Kasumi-1 (cell line): ENCODE measurements at regions not wholly inside any gene's neighbourhood (a gene's known extent, or its start where the extent isn't known, plus 50 kb on each side); places are given as distances from the start of the nearest gene placed in this dataset.
A peak's percentile ranks its signal among the peaks of the same experiment; 100 is the strongest.

ENCODE experiments used
- DNase-seq, 2 experiments: peaks; one replicate each; lab custom pipeline; 2025; lab: John Stamatoyannopoulos, UW

GRCh38 chr6:99073223-99073622, 125.5 kb upstream of the FBXL4 start:
- DNase-seq, result no peak

DNA sequence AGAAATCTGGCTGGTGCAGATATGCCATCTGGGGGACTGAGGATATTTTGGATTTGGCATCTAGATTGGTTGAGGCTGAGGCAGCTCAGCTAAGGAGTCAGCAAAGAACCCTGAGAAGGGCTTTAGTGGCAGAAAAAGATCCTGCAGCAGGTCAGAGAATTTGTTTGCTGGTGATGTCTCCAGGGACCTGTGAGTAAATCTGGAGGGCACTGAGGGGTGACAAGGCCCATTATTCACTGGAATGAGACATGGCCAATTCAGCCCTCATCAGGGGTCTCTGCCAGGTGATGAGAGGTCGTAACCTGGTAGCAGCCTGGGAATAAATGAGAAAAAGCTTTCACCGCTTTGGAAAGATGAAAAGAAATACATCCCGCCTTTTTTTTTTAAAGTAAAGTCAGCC, 118.3 kb upstream of the FBXL4 start:
- no peak for DNase-seq

DNA sequence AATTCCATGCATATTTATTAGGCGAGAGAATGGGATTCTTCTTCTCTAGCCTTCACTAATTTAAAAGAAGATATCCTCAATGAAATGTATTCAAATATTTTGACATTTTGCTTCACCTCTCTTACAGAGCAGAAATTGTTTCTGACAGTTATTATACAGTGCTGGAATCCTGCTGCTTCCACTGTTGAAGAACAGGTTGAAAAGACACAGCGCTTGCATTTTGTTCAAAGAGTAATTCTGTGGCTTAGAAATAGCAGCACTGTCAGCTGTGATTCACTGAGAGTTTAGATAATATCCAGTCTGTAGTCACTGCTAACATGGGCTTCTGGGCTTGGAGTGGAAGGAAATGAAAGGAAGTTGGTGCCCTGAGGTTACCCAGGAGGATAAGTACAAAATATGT, 117.1 kb upstream of the FBXL4 start:
- DNase-seq, result no peak

GRCh38 chr6:99036672-99037071, 88.9 kb upstream of the FBXL4 start:
- no peak for DNase-seq

DNA sequence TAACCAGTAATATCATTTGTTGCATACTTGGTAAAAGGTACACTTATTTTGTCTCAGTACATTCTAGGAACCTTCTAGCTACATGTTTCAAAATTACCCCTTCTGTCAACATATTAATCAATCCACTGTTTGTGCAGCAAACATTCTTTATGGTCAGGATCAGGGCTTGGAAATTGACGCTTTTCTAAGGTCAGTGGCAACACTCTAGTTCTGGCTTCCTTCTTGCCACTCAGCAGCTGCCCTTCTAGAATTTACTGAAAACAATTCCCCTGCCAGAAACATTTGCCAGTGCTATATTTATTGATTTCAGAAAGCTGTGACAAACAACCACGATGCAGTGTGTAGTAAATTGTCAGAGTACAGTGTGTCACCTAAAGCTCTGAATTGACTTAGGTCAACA, 84.7 kb upstream of the FBXL4 start:
- no peak for DNase-seq

- no peak for DNase-seq
Measured at GRCh38 chr6:99031957-99032356, 84.2 kb upstream of the FBXL4 start.

DNA sequence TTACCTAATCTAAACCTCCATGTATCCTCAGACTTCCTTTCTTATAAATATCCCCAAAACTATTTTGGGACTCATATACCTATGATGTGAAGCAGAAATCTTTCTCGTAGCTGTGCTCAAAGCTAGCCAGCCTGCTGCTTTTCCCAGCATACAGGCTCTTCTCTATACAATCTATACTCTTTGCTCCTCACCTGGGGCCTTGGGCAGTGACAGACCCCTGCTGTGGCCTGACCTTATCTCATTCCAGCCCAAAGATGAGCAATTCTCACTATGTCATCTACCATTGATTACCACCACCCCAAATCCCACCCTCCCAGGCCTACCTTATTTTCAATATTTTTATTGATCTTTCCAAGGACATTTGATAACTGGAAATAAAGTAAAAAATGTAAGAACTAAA, 83.2 kb upstream of the FBXL4 start:
- no peak for DNase-seq

- DNase-seq, result no peak
Measured at GRCh38 chr6:99026135-99026534, 78.4 kb upstream of the FBXL4 start.

DNA sequence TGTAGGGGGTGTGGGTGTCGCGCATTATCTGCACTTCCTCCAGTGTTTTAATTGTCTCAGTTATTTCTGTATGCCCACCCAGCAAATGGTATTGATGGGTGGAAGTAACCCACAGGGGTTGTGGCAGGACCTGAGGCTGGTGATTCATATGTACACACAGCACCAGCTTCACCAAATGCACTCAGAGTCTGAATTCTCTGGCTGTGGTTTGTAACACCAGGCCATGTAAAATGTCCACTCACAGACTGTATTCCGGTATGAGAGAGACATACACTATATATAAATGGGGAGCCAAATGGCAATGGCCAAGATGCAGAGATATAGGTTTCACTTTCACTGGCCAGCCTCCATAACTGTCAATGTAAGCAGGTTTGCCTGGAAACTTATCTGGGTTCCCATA, 76.3 kb upstream of the FBXL4 start:
- no peak for DNase-seq

DNA sequence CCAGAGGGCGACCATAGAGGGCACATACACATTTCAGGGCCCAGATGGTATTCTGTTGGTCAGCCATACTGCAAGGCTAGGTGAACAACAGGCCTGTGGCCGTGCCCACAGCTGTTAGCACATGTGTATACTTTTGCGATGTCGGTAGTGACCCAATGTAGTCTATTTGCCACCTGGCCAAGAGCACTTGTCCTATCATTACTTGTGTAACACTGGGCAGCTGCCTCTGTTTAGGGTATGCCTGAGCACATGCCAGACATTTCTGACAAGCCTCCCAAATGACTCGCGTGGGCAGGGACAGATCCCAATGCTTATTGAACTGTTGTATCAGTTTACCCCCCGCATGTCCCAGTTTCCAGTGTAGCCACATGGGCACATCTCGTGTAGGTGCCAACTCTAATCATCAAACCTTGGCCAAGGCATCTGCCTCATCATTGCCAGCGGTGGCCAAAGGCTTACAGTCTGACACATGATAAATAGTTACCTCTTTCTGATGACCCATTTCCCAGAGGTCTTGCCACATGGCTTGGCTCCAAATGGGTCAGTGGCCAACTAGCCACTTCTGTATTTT, 74.4 kb upstream of the FBXL4 start:
- DNase-seq, result no peak

GRCh38 chr6:99019381-99019780, 71.6 kb upstream of the FBXL4 start:
- no peak for DNase-seq

DNA sequence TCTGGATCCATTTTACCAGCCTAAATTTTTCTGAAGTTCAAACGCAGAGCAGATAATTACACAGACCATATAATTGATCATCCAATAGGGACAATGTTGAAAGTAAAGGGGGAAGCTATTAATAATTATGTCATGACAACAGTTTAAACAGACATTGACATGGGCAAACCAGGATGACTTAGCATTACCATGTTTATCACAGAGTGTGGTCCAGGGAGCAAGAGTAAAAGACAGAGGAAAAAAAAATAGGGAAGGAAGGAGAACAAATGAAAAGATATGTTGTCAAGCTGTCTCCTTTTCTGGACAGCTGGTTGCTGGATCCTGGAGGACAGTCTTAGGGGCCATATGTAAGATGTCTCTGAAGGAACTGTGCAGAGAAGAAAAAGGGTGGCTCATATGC, 69.4 kb upstream of the FBXL4 start:
- no peak for DNase-seq

GRCh38 chr6:99016355-99016754, 68.6 kb upstream of the FBXL4 start:
- DNase-seq, result peak; percentile 93 to 94

GRCh38 chr6:99014061-99014460, 66.3 kb upstream of the FBXL4 start:
- DNase-seq, result peak; percentile 6 to 18

GRCh38 chr6:99013661-99014060, 65.9 kb upstream of the FBXL4 start:
- no peak for DNase-seq

GRCh38 chr6:99013145-99013544, 65.4 kb upstream of the FBXL4 start:
- DNase-seq, result no peak

DNA sequence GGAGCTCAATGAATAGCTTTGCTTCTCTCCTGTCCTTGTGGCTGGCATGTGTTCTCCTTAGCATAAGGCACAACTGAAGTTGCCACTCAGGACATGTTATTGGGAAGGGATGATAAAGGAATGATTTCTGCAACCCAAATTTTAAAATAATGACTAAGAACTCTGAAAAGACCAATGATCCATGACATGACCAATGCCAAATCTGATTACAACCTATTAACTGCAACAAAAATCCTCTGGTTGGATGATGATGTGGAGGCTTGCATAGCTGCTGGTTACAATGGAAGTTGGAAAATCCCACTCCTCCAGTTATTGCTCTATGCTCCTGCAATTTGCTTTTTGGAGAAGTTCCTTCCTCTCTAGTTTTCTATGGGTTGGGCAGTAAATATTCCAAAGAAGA, 63.4 kb upstream of the FBXL4 start:
- DNase-seq, result no peak

DNA sequence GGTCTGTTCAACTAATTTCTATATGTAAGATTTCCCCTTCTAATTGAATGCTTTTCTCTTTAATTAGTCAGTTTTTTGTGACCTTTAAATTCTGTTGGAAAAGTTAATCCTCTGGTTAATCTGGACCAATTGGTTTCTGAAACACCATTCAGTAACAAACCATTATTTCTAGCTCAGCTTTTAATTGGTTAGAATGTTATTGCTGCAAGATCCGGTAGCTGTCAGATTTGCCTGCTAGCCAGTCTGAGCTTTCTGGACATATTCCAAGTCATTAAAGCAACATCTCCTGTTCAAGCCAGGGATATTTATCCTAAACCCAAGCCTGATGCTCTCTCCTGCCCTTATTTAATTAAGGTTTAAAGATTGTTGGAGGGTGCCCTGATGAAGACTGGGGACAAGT, 55.1 kb upstream of the FBXL4 start:
- no peak for DNase-seq

DNA sequence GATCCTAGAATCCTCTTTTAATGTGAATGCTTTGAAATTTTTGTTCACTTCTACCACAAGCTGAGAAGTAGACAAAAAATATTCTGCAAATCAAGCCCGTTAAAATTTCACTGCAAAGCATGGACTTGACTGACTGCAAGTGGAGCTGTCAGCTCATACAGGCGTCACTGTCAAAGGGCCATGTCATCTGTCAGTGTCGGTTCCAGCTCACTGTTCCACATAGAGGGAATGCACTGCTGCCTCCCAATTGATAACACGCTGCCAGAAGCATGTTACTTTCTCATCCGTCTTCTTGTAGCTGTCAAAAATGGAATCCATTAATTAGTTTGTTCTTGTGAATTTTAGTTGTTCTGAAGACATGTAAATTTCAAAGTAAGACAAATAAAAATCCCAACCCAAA, 50.4 kb upstream of the FBXL4 start:
- DNase-seq, result no peak
